RPMI8226 (cell line): ENCODE measurements at regions not wholly inside any gene's neighbourhood (a gene's known extent, or its start where the extent isn't known, plus 50 kb on each side); places are given as distances from the start of the nearest gene placed in this dataset.
A peak's percentile ranks its signal among the peaks of the same experiment; 100 is the strongest.
"Not testable (repeated sequence)": the region's sequence is repeated elsewhere in the genome, so short reads cannot be mapped to it uniquely, and the experiment has no call there.

Experiments used
- DNase-seq: peaks from one replicate; pipeline ENCODE4 v3.0.0-alpha.2; 2015

- DNase-seq, result no peak
Measured at GRCh38 chr11:81870066-81870412, 863.6 kb downstream of the FAM181B start.

GRCh38 chr11:81869351-81870065 is 864.2 kb downstream of the FAM181B start:
- DNase-seq, result peak; percentile 85

- DNase-seq, result no peak
Measured at GRCh38 chr11:81866896-81867295, 866.8 kb downstream of the FAM181B start.

DNA sequence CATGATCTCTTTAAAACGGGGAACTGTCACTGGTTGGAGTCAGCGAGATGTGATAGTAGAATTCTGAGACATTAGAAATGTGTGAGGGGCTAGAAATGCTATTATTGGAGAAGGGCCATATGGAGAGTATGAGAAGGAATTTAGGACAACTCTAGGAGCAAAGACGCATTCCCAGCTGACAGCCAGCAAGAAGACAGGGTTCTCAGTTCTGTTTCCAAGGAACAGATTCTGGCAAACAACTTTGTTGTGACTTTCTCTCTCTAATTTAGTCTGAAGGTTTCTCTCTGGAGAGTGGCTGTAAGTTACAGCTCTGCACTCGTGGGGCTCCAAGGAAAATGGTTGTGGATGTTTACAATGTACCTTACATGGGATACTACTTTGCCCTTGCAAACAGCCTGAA is 876.3 kb downstream of the FAM181B start:
- DNase-seq, result no peak

DNA sequence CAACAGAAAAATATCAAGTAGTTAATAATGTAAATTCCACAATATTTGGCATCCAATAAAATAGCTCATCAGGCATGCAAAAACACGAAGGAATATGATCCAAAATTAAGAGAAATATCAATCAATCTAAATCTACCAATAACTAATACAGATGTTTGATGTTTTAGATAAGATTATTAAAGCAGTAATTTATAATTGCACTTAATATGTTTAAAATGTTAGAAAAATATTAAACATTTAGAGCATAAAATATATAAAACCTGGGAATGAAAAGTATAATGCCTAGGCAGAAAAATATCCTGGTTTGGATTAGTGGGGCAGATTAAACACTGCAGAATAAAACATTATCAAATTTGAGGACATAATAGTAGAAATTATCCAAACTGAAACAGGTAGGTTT is 879.9 kb downstream of the FAM181B start:
- DNase-seq, result no peak

GRCh38 chr11:81852896-81853295 is 880.8 kb downstream of the FAM181B start:
- no peak for DNase-seq

GRCh38 chr11:81840380-81840779 is 893.3 kb downstream of the FAM181B start:
- no peak for DNase-seq

- no peak for DNase-seq
Measured at GRCh38 chr11:81839976-81840375, 893.7 kb downstream of the FAM181B start.

DNA sequence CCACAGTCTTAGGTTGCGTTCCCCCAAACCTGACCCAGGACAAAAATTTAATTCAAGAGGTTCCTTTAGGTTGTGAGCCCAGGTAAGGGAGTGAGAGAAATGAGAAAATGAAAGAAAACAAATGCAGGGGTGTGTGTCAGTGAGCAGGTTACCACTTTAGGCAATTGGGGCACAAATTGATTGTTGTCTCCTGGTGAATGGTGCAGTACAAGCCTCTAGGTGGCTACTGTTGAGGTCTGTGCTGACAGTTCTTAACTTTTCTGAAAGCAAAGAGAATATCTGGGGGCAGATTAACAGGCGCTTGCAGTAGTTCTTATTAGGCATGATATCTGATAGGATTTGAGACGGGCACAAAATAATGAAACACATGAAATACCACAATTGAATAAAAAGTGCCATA is 894.6 kb downstream of the FAM181B start:
- no peak for DNase-seq

GRCh38 chr11:81829976-81830375 is 903.7 kb downstream of the FAM181B start:
- no peak for DNase-seq

GRCh38 chr11:81825346-81825745 is 908.3 kb downstream of the FAM181B start:
- DNase-seq, result no peak

DNA sequence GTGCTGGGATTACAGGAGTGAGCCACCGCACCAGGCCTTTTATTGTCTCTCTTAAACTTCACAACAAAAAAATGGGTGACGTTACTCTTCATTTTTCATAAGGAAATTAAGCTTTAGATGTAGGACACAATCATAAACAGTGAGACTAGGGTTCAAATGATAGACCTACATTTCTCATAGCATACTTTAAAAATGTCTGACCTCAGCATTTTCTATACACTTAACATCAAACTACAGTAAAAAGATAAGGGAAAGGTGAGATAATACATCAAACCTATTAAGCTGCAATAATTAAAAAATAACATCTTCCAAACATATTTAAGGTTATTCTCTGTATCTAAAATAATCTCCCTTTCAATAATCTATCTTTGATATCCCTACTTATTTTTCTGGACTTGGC is 914.2 kb downstream of the FAM181B start:
- DNase-seq, result no peak

GRCh38 chr11:81804858-81805257 is 928.8 kb downstream of the FAM181B start:
- no peak for DNase-seq

DNA sequence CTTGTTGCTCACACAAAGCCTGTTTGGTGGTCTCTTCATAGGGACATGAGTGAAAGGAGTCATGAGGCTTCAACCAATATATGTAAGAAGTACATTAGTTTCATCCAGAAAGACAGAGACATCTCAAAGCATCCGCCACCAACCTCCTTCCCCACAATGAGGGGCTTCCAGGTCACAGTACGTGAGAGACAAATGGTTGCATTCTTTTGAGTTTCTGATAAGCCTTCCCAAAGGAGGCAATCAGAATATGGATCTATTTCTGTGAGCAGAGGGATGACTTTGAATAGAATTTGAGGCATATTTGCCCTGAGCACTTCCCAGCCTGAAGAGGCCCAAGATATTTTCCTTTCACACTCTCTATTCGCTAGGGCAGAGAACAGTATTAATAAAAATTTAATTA is 931.1 kb downstream of the FAM181B start:
- no peak for DNase-seq

DNA sequence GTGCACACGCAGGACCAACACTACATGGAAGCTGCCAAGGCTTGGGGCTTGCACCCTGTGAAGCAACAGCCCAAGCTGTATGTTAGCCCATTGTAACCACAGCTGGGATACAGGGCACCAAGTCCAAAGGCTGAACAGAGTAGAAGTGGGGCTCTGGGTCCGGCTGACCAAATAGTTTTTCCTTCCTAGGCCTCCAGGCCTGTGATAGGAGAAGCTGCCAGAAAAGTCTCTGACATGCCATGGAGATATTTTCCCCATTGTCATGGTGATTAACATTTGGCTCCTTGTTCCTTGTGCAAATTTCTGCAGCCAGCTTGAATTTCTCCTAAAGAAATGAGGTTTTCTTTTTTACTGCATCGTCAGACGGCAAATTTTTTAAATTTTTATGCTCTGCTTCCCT is 941.2 kb downstream of the FAM181B start:
- no peak for DNase-seq

DNA sequence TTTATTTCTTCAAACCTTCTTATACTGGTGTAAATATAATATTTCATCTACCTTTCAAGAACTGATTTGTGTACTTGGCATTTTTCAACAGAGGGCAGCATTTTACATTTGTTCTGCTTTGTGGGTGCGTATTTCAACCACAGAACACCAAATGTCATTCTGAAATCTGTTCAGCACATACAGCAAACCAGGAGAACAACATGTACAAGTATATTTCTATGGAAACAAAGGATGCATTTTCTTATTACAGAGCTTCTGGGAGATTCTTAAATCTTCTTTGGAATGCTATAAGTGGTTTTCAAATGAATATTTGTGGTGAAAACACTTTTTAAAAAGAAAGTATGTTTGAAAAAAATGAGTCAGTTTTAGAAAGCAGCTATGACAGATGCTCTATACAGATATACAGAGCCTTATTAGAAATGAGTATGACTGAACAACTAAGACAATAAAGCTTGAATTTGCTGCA is 946.0 kb downstream of the FAM181B start:
- DNase-seq, result peak; percentile 38

- DNase-seq, result no peak
Measured at GRCh38 chr11:81772166-81772565, 961.5 kb downstream of the FAM181B start.

DNA sequence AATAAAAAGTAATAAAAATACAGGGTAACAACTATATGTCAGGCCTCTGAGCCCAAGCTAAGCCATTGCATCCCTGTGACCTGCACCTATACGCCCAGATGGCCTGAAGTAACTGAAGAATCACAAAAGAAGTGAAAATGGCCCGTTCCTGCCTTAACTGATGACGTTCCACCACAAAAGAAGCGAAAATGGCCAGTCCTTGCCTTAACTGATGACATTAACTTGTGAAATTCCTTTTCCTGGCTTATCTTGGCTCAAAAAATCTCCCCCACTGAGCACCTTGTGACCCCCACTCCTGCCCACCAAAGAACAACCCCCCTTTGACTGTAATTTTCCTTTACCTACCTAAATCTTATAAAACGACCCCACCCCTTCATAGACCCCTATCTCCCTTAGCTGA is 963.8 kb downstream of the FAM181B start:
- DNase-seq, result not testable (repeated sequence)

DNA sequence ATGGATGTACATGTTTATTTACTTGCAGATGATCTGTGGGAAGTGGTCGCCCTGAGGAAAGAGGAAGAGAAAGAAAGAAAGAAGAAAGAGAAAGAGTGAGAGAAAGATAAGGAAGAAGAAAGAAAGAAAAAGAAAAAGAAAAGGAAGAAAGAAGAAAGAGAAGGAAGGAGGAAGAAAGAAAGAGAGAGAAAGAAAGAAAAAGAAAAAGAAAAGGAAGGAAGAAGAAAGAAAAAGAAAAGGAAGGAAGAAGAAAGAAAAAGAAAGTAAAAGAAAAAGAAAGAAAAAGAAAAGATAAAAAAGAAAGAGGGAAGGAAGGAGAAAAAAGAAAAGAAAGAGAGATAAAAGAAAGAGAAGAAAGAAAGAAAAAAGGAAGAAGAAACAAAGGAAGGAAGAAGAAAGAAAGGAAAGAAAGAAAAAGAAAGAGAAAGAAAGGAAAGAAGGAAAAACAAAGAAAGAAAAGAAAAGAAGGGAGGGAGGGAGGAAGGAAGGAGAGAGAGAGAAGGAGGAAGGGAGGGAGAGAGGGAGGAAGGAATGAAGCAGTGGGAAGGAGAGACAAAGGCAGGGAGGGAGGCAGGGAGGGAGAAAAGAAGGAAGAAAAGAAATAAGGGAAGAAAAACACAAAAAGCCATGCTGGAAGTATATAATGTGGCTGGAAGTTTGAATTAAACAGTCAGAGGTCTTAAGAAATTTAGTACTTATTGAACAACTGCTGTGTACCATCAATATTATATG is 976.6 kb downstream of the FAM181B start:
- DNase-seq, result no peak

GRCh38 chr11:81749245-81749644 is 984.4 kb downstream of the FAM181B start:
- DNase-seq, result no peak

DNA sequence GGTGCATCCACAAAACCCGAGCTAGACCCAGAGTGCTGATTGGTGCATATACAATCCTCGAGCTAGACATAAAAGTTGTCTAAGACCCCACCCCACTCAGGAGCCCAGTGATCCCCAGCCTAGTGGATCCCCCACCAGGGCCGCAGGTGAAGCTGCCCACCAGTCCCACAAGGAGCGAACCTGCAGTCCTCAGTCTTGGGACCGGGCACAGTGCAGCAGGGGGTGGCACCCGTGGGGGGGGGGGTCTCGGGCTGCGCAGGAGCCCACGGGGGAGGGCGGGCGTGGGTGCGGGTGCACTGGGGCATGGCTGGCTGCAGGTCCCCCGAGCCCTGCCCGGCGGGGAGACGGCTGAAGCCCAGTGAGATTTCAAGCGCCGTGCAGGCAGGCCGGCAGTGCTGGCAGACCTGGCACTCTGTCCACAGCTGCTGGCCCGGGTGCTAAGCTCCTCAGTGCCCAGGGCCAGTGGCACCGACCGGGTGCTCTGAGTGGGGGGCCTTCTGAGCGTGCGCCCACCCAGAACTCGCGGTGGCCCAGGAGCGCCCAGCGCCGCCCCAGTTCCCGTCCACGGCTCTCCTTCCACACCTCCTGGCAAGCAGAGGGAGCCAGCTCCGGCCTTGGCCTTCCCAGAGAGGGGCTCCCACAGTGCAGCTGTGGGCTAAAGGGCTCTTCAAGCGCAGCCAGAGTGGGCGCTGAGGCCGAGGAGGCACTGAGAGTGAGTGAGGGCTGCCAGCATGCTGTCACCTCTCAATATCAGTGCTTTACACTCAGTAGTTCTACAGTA is 989.1 kb downstream of the FAM181B start:
- DNase-seq, result no peak

GRCh38 chr11:81725701-81726100 is 1008.0 kb downstream of the FAM181B start:
- no peak for DNase-seq

- no peak for DNase-seq
Measured at GRCh38 chr11:81717695-81718094, 1016.0 kb downstream of the FAM181B start.

GRCh38 chr11:81707881-81708280 is 1025.8 kb downstream of the FAM181B start:
- DNase-seq, result no peak
